H9 (cell line): ENCODE measurements at regions not wholly inside any gene's neighbourhood (a gene's known extent, or its start where the extent isn't known, plus 50 kb on each side); places are given as distances from the start of the nearest gene placed in this dataset.

Experiments
- DNase-seq: peaks from one replicate; pipeline ENCODE4 v3.0.0-alpha.2; 2017
- H2AFZ ChIP-seq: one replicate; pipeline ENCODE4 v1.6.1; 2013; ENCODE audit warnings: mild to moderate bottlenecking, low read length, control low read depth, moderate library complexity
- H2AK5ac ChIP-seq: 2 replicates; pipeline ENCODE4 v1.6.1; 2013; ENCODE audit warnings: low read length, control low read depth, mixed read lengths; ENCODE audit not compliant: insufficient read length
- H2BK120ac ChIP-seq: one replicate; pipeline ENCODE4 v1.6.1; 2013; ENCODE audit warnings: low read depth, mild to moderate bottlenecking, low read length, control low read depth, inconsistent platforms; ENCODE audit not compliant: poor library complexity, severe bottlenecking
- H2BK12ac ChIP-seq: 2 replicates; pipeline ENCODE4 v1.6.1; 2013; ENCODE audit warnings: low read length, control low read depth, mixed read lengths, low read depth; ENCODE audit not compliant: insufficient read length
- H2BK15ac ChIP-seq: 2 replicates; pipeline ENCODE4 v1.6.1; 2013; ENCODE audit warnings: low read depth, low read length, control low read depth
- H2BK20ac ChIP-seq: one replicate; pipeline ENCODE4 v1.6.1; 2013; ENCODE audit warnings: low read depth, mild to moderate bottlenecking, low read length, control low read depth, inconsistent platforms; ENCODE audit not compliant: poor library complexity, severe bottlenecking
- H2BK5ac ChIP-seq: 2 replicates; pipeline ENCODE4 v1.6.1; 2013; ENCODE audit warnings: low read length, control low read depth, mixed read lengths; ENCODE audit not compliant: insufficient read length
- H3K14ac ChIP-seq: 2 replicates; pipeline ENCODE4 v1.6.1; 2013; ENCODE audit warnings: low read length, control low read depth; ENCODE audit not compliant: insufficient read depth
- H3K18ac ChIP-seq: 2 replicates; pipeline ENCODE4 v1.6.1; 2013; ENCODE audit warnings: low read depth, mild to moderate bottlenecking, mixed read lengths, low read length, control low read depth; ENCODE audit not compliant: insufficient read length
- H3K23ac ChIP-seq: 2 replicates; pipeline ENCODE4 v1.6.1; 2013; ENCODE audit warnings: low read length, control low read depth, mixed read lengths, low read depth; ENCODE audit not compliant: insufficient read length
- H3K23me2 ChIP-seq: 2 replicates; pipeline ENCODE4 v1.6.1; 2013; ENCODE audit warnings: low read depth, mild to moderate bottlenecking, mixed read lengths, low read length, control low read depth; ENCODE audit not compliant: insufficient read length, poor library complexity, severe bottlenecking
- H3K27ac ChIP-seq: 2 replicates; pipeline ENCODE4 v1.5.1; 2013; ENCODE audit warnings: low read length, control low read depth, mixed read lengths, low read depth; ENCODE audit not compliant: insufficient read length
- H3K27me3 ChIP-seq: 2 replicates; pipeline ENCODE4 v1.6.1; 2013; ENCODE audit warnings: low read length, control low read depth, inconsistent platforms; ENCODE audit not compliant: insufficient read depth
- H3K4ac ChIP-seq: 2 replicates; pipeline ENCODE4 v1.6.1; 2013; ENCODE audit warnings: low read depth, mild to moderate bottlenecking, control low read depth, inconsistent platforms, low read length, moderate library complexity
- H3K4me1 ChIP-seq: 2 replicates; pipeline ENCODE4 v1.6.1; 2013; ENCODE audit warnings: low read length, control low read depth, inconsistent platforms; ENCODE audit not compliant: insufficient read depth
- H3K4me2 ChIP-seq: 2 replicates; pipeline ENCODE4 v1.6.1; 2013; ENCODE audit warnings: low read length, control low read depth, mixed read lengths; ENCODE audit not compliant: insufficient read length, insufficient read depth
- H3K56ac ChIP-seq: 2 replicates; pipeline ENCODE4 v1.6.1; 2013; ENCODE audit warnings: low read depth, mild to moderate bottlenecking, mixed read lengths, low read length, control low read depth; ENCODE audit not compliant: insufficient read length
- H3K79me1 ChIP-seq: 2 replicates; pipeline ENCODE4 v1.6.1; 2013; ENCODE audit warnings: low read depth, mild to moderate bottlenecking, moderate library complexity, low read length, control low read depth, inconsistent platforms; ENCODE audit not compliant: insufficient read depth, poor library complexity, severe bottlenecking
- H3K79me2 ChIP-seq: 2 replicates; pipeline ENCODE4 v1.6.1; 2013; ENCODE audit warnings: low read length, control low read depth, inconsistent platforms; ENCODE audit not compliant: insufficient read depth
- H3K9ac ChIP-seq: 2 replicates; pipeline ENCODE4 v1.6.1; 2013; ENCODE audit warnings: low read length, control low read depth, mixed read lengths; ENCODE audit not compliant: insufficient read length; ENCODE audit errors: extremely low read depth
- H3K9me3 ChIP-seq: one replicate; pipeline ENCODE4 v1.6.1; 2013; ENCODE audit warnings: low read depth, low read length, inconsistent platforms; ENCODE audit not compliant: control insufficient read depth
- H3T11ph ChIP-seq: one replicate; pipeline ENCODE4 v1.6.1; 2013; ENCODE audit warnings: mild to moderate bottlenecking, low read length, control low read depth, inconsistent platforms
- H4K20me1 ChIP-seq: one replicate; pipeline ENCODE4 v1.6.1; 2013; ENCODE audit not compliant: control insufficient read depth, insufficient read length, insufficient read depth
- H4K5ac ChIP-seq: 2 replicates; pipeline ENCODE4 v1.6.1; 2013; ENCODE audit warnings: low read depth, mild to moderate bottlenecking, mixed read lengths, low read length, control low read depth; ENCODE audit not compliant: insufficient read length
- H4K8ac ChIP-seq: replicated peaks from 2 replicates; pipeline ENCODE4 v1.6.1; 2013; ENCODE audit warnings: low read length, control low read depth, mixed read lengths, low read depth; ENCODE audit not compliant: insufficient read length
- H4K91ac ChIP-seq: 2 replicates; pipeline ENCODE4 v1.6.1; 2013; ENCODE audit warnings: low read depth, mild to moderate bottlenecking, moderate library complexity, mixed read lengths, low read length, control low read depth; ENCODE audit not compliant: insufficient read length
- H3K27ac Mint-ChIP-seq, 3 experiments: 2 replicates in 2 of 3; 3 replicates in 1 of 3; pipeline ENCODE4 v1.8.0; 2020 to 2021; ENCODE audit warnings: mixed read lengths in 3 of 3, mild to moderate bottlenecking in 1 of 3, moderate library complexity in 1 of 3
- H3K27me3 Mint-ChIP-seq: 2 replicates; pipeline ENCODE4 v1.8.0; 2021; ENCODE audit warnings: low read depth, mild to moderate bottlenecking, moderate library complexity, mixed read lengths
- H3K36me3 Mint-ChIP-seq, 3 experiments: 2 replicates in 2 of 3; 3 replicates in 1 of 3; pipeline ENCODE4 v1.8.0; 2020 to 2021; ENCODE audit warnings: low read depth in 3 of 3, mixed read lengths in 3 of 3; ENCODE audit not compliant: insufficient read depth in 1 of 3
- H3K4me1 Mint-ChIP-seq, 2 experiments: 2 replicates each; pipeline ENCODE4 v1.8.0; 2020; ENCODE audit warnings: mixed read lengths in 2 of 2
- H3K4me3 Mint-ChIP-seq, 2 experiments: 2 replicates in 1 of 2; 3 replicates in 1 of 2; pipeline ENCODE4 v1.8.0; 2020 to 2021; ENCODE audit warnings: mild to moderate bottlenecking in 2 of 2, mixed read lengths in 2 of 2, moderate library complexity in 1 of 2
- H3K9me3 Mint-ChIP-seq, 2 experiments: 2 replicates in 1 of 2; 3 replicates in 1 of 2; pipeline ENCODE4 v1.8.0; 2020; ENCODE audit warnings: mild to moderate bottlenecking in 2 of 2, mixed read lengths in 2 of 2, moderate library complexity in 1 of 2
- CTCF ChIP-seq: fragments of 200-600 bp; sonication (generic); conservative IDR thresholded peaks from 3 replicates; pipeline ENCODE4 v1.8.0; 2021; ENCODE audit warnings: antibody characterized with exemption, mild to moderate bottlenecking
- WGBS: extraction: QIAGEN DNeasy Blood & Tissue Kit; methylation state at CpG from one replicate; pipeline ENCODE4 v1.1.7; 2013; ENCODE audit warnings: missing lambda C conversion rate, low lambda C conversion rate, mixed read lengths; ENCODE audit not compliant: insufficient read length; ENCODE audit errors: extremely low coverage; 5-methylcytosine and 5-hydroxymethylcytosine counted together

- no peak overlapping the region for H2BK15ac ChIP-seq
- no peak overlapping the region for H2BK5ac ChIP-seq
- H3K9ac ChIP-seq: no peak overlapping the region
- no peaks in the 10 kb centered on the region for H3K79me1 ChIP-seq
- no CpG with 5 or more reads among the region's 7 CpGs for WGBS
- H2AK5ac ChIP-seq: no peak overlapping the region
- Mint-ChIP-seq H3K27ac (no peak overlapping the region), H3K36me3 (no peaks in the 10 kb centered on the region), H3K4me1 (peaks cover 9 to 15% of the 10 kb centered on the region in 2 experiments), H3K9me3 (no peaks in the 10 kb centered on the region), H3K4me3 (no peak overlapping the region), H3K27me3 (no peaks in the 10 kb centered on the region)
- no peak overlapping the region for H4K8ac ChIP-seq
- no peak overlapping the region for H2AFZ ChIP-seq
- H3K4ac ChIP-seq: no peak overlapping the region
- H3K23me2 ChIP-seq: no peaks in the 10 kb centered on the region
- H3K4me1 ChIP-seq: no peaks in the 10 kb centered on the region
- no peaks in the 10 kb centered on the region for H3K27me3 ChIP-seq
- no peak overlapping the region for H3K18ac ChIP-seq
- no peak overlapping the region for H3K14ac ChIP-seq
- no peak overlapping the region for H3T11ph ChIP-seq
- H2BK20ac ChIP-seq: no peak overlapping the region
- no peak overlapping the region for H4K5ac ChIP-seq
- H3K79me2 ChIP-seq: no peaks in the 10 kb centered on the region
- no peak overlapping the region for H2BK12ac ChIP-seq
- no peak for TF ChIP-seq CTCF
- H3K4me2 ChIP-seq: no peak overlapping the region
- no peaks in the 10 kb centered on the region for H4K20me1 ChIP-seq
- no peak overlapping the region for H4K91ac ChIP-seq
- no peak for DNase-seq
- no peak overlapping the region for H3K27ac ChIP-seq
- H3K56ac ChIP-seq: no peak overlapping the region
- H2BK120ac ChIP-seq: no peak overlapping the region
- H3K9me3 ChIP-seq: no peaks in the 10 kb centered on the region
- H3K23ac ChIP-seq: no peak overlapping the region
Observed at GRCh38 chr3:117011687-117012250, 302.2 kb downstream of the TUSC7 start.
